ENCODE measurements at regions not wholly inside any gene's neighbourhood (a gene's known extent, or its start where the extent isn't known, plus 50 kb on each side); places are given as distances from the start of the nearest gene placed in this dataset.
"Not testable (repeated sequence)": the region's sequence is repeated elsewhere in the genome, so short reads cannot be mapped to it uniquely, and the experiment has no call there.

DNA sequence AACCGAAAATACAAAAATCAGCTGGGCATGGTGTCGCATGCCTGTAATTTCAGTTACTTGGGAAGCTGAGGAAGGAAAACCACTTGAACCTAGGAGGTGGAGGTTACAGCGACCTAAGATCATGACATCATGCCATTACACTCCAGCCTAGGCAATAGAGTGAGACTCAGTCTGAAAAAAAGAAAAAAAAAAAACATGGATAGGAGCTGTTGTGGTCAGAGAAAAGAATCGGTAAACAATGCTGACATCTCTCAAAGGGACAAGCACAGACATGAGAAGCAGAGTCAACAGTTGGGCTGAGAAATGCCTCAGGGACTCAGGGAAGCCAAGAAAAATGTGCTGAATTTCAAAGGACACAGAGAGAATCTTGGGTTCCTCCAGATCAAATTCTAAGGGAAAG is 236.9 kb upstream of the USP9Y start:
- DNase-seq: no peak

DNA sequence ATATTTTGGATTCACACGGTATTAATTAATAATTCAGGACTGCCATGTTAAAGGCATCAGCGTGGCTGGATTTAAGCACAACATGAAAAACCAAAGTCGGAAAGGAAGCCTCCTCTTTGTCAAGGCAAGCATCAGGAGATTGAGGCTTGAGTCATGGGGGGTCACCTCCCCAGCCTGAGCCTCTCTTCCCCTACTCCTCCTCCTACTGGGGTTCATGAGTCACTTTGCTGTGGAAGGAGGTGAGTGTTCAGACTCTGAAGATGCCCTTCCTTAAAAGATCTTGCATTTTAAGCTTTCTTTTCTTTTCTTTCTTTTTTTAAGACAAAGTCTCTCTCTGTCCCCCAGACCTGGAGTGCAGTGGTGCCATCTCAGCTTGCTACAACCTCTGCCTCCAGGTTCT is 235.3 kb upstream of the USP9Y start:
- DNase-seq: no peak

DNA sequence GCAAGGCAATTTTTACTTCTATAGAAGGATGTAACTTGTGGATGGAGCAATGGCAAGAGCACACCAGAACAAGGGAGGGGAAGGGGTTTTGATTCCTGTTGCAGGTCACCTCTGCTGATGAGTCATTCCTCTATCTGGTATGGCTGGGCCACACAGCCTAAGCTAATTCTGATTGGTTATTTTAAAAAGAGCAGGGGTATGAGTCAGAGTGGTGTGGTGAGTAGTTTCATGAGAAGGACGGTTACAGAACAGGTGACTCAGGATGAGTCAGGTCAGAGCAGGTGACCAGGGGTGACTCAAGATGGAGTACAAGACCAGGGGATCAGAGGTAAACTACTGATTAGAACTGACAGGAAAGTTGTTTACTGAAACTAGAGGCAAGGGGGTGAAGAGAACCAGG is 231.9 kb upstream of the USP9Y start:
- DNase-seq: no peak

DNA sequence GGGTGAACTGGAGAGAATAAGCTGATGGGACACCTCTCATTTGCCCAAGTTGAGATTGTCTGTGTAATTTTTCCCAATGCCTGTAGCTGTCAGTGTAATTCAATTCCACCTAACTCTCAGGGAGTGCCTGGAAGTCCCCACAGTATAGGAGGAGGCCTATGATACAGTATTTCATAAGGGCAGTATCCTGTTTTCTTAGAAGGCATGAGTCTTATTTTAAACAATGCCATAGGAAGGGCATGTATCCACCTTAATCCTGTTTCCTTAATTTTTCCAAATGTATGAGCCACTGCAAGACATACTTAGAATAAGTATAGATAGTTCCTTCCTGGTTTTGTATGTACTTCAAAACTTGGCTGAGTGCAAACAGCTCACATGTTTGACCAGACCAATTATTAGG is 226.6 kb upstream of the USP9Y start:
- no peak for DNase-seq

DNA sequence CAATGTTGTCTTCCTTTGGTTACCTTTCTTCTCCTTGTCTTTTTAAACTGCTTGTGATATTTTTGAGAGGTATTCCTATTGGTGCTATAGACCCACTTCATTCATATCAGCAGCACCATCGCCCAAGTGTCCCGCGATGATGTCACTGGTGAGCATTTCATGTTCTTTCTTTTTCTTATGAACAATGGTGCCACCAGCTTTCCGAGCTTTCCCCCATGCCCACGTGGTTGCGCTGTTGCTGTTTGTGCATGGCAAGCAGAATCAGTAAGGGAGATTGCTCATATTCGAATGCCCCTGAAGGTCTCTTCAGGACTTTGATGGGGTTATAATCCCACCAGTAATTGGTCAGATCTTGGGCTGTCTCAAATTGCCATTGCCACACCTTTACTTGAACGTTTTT is 221.6 kb upstream of the USP9Y start:
- DNase-seq: peak; percentile 0

DNA sequence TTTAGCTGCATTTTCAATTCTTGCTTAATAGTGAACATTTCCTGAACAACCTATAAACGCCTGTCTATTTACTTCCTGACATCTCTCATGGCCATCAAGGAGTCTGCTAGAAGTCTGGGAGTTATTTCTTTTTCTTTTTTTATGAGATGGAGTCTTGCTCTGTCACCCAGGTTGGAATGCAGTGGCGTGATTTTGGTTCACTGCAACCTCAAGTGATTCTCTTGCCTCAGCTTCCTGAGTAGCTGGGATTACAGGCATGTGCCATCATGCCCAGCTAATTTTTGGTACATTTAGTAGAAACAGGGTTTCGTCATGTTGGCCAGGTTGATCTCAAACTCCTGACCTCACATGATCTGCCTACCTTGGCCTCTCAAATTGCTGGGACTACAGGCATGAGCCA is 217.6 kb upstream of the USP9Y start:
- no peak for DNase-seq

DNA sequence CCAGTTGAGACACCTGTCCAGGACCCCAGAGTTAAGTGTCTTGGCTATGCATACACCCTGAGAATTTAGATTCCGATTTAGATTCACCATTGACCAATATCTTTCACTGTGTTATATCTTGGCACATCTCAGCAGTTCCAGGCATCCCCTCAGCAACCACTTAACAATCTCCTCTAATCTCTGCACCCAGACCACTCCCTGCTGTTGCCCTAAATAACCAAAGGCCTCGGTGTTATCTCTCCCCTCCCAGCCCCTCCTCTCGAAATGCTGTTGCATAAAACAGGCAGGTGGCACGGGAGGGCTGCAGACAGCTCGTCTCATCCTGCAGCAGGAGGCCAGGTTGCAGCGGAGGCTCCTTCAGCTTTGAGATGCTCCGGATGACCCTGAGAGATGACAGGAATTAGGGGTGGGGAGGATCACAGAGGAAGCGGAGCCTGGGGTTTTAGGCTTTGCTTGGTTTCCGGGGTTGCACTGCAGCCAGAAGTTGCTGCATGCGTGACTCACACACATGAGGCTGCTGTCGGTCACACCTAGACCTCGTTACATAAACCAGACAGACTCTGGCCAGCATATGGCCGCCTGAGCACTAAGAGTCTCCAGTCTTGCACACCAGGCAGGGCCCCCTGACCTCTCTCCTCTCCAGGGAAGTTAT is 210.3 kb upstream of the USP9Y start:
- no peak for DNase-seq

DNA sequence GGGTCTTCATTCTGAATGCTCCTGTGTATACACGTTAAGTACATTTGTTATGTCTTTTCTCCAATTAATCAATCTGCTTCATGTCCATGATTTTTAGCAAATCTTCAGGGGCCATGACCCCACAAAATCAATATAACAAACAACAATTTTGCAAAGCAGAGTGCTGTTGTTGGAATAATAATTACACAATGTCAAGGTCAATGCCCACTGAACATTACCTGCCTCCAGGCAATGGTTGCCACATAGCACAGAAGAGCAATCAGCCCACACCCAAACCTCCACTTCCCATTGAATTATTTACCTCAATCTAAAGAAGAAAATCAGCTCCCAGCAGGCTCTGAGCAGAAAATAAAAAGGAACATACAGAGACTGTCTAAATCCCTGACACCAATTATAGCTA is 208.8 kb upstream of the USP9Y start:
- no peak for DNase-seq

DNA sequence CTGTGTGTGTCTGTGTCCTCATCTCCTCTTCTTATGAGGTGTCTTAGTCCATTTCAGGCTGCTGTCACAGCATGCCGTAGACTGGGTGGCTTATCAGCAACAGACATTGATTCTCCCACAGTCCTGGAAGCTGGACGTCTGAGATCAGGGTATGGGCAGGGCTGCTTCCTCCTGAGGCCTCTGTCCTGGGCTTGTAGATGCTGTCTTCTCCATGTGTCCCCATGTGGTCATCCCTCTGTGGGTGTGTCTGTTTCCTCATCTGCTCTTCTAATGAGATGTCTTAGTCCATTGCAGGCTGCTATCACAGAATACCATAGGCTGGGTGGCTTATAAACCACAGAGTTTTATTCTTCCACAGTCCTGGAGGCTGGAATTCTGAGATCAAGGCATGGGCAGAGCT is 205.0 kb upstream of the USP9Y start:
- no peak for DNase-seq

DNA sequence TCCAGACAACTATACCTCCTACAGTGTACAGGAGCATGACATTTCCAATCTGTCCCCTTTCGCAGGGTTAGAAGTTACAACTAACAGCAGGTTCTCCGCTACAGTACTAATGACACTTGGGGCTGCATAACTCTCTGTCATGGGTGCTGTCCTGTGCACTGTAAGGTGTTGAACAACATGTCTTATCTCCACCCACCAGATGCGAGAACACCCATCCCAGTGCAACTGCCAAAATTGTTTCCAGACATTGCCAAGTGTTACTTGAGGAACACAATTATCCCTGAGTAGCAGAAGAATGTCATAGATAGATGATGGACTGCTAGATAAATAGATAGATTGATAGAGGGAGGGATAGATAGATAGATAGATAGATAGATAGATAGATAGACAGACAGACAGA is 200.9 kb upstream of the USP9Y start:
- no peak for DNase-seq

DNA sequence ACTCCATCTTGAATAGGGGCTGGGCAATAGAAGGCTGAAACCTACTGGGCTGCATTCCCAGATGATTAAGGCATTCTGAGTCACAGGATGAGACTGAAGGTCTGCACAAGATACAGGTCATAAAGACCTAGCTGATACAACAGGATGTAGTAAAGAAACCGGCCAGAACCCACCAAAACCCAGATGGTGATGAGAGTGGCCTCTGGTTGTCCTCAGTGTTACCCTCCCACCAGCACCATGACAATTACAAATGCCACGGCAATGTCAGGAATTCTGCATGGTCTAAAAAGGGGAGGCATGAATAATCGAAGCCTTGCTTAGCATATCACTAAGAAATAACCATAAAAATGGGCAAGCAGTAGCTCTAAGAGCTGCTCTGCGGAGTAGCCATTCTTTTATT is 197.0 kb upstream of the USP9Y start:
- not testable (repeated sequence) for DNase-seq

DNA sequence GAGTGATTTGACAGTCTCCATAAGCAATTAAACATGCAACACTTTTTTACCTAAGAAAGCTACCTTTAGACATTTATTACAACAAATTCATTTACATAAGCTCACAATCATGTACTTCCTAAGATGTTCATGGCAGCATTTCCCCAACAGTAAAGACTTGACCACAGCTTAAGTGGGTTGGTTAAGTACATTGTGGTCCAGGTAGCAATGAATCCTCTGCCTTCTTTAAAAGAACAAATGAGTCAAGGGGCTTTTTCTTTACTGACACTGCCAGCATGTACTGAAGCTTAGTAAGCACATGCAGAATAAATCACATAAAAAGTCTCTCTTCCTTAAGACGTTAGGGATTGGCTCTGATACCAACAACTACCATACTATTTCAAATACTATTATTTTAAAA is 183.7 kb upstream of the USP9Y start:
- DNase-seq: no peak

DNA sequence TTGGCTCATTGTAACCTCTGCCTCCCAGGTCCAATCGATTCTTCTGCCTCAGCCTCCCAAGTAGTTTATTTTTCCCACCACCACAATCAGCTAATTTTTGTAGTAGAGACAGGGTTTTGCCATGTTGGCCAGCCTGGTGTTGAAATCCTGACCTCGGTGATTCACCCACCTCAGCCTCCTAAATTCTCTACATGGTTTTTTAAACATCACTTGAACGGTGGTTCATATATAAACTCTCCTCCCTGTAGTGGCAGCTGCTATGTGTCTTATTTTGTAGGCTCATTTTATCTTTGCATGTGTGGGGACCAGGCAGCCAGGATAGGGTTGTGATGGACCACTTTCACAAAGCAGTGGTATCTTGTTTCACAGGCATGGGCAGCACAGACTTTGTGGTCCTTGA is 175.8 kb upstream of the USP9Y start:
- no peak for DNase-seq

DNA sequence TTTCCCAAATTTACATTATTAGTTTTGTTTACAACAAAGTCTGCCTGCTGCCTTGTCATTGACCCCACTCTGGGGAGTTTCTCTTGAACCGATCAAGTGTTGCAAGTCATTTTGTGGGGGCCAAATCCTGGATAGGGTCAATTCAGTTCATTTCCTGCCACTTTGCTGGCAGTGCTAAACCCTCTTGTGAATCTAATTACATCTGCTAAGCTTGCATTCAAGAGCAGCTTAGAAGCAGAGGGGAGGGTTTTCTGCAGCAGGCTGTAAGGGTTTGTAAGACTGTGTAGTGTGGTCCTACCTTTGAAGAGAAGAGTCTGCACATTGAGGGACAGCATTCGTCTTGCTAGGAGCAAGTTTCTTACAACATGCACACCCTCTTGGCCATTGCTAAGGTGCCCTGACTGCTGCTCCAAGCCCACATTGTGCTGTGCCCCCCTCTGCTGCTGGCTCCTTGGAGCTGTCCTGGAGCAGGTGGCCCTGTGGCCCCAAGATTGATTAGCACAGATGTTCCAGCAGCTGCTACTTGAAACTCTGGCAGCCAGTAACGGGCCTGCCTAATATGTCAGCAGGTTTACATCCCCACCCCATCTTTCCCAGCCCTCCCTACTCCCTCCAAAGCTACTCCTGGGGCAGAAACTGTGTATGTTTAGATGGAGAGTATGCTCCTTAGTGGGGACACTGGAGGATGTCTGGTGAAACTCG is 174.5 kb upstream of the USP9Y start:
- DNase-seq: peak; percentile 9

DNA sequence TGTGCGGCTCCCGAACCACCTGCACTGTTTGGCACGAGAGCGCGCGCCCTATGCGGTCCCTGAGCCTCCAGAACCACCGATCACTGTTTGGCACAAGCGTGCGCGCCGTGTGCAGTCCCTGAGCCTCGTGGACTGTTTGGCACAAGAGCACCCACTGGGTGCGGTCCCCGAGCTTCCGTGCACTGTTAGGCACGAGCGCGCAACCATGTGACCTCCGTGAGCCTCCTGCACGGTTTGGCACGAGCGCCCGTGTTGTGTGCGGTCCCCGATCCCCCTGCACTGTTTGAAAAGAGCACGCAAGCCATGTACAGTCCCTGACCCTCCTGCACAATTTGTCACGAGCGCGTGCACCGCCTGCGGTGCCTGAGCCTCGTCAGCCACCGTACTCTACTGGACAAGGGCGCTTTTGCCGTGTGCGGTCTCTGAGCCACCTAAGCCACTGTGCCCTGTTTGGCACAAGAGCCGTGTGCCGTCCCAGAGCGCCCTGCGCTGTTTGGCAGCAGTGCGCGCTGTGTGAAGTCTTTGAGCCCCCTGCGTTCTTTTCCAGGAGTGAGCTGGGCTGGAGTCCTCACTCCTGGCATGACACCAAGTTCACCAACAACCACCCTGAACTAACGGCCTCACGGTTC is 163.7 kb upstream of the USP9Y start:
- no peak for DNase-seq

DNA sequence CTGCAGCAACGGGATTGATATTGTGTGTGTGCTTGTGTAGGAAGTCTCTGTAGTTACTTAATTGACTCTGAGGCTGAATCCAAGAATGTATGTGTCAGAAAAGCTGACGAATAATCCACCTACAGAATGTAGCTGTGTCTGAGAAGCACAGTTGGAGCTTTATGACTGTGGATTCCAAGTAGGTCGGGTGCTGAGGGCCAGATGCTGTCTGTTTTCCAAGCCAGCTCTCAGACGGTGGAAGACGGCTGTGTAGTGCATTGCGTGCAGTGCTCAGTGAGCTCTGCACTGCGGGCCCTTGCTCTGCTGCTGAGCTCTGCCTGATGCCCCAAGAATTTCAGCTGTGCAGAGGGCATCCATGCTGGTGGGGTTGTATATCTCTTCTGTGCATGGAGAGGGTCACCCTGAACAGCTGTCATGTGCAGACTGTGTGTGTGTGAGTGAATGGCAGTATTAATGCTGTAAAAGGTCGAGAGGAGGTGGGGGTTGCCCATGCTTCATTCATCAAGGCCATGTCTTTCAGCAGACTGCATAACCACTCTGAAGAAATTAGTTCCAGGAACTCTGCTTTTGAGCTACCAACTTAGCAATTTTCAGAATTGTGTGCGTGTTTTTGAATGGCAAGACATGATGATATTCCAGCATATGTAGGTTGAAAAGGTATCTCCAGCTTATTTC is 154.1 kb upstream of the USP9Y start:
- DNase-seq: no peak

DNA sequence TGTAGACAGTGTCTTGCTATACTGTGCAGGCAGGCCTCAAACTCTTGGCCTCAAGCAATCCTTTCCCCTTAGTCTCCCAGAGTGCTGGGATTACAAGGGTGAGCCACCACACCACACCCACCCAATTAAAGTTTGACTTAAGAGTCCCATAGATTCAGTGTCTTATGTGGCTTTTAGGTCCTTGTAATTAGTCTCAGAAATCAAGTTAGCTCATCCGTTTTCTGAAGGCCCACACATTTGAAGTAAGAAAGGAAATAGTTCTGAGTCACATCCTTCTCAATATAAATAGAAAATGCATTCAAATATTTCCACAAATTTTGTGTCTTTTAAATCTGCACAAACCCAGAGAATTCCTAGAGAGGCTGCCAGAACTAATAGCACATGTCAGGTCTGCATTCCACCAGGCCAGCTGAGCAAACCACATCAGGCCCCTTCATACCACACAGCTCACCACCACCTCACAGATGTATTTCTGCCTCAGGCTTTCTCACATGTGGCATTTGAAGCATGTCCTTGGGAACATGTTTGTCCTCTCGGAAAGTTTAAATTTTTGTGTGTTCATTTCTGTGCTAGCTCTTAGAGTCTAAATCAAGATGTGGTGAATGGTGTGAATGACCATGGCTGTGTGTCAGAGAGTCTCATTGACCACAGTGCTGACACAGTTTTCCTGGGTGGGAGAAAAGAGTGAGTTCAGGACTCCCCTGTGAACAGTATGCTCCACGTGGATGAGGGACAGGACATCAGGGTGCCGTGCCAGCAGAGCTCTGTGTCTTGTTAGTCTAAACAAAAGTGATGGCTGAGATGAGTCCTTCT is 148.4 kb upstream of the USP9Y start:
- DNase-seq: peak; percentile 3

DNA sequence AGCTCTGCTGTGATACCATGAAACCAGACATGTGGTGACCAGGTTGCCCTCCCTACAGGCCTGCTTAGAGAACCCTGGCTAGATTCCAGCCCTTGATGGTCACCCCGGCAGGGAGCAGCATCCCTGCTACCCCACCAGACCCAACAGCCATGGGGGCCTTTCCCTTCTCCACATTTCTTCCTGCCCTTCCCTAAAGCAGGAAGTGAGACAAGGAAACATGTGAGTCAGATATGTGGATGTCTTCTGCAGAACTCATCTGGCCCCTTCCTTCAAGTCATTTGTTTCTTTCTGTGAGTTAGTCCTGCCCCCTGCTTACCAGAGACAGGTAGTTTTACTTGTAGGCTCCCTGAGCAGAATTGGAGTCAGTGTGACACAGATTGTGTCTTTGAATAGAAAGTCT is 147.1 kb upstream of the USP9Y start:
- no peak for DNase-seq

DNA sequence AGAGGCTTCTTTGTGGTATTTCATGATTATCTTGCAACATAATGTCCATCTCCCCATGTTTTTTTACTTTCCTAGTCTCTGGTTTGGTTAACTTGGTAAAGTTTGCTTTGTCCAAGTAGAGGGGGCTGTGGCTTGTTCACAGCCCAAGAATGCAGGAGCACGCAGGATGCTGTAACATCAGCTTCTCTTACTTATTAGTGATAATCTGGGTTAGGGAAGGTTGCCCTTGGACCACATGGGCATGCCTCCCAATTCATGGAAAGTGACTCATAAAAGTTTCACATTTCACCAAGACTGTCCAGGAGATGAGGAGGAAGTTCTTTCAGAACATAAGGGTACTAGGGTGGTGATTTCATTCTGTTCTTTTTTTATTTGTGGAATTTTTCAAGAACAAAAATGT is 146.0 kb upstream of the USP9Y start:
- DNase-seq: no peak

DNA sequence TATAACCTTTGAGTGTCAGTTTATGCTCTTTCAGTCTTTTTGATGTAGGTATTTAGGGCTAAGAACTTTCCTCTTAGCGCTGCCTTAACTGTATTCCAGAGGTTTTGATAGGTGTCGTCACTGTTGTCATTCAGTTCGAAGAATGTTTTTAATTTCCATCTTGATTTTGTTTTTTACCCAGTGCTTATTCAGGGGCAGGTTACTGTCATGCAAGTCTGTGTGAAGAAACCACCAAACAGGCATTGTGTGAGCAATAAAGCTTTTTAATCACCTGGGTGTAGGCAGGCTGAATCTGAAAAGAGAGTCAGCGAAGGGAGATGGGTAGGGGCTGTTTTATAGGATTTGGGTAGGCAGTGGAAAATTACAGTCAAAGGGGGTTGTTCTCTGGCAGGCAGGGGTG is 142.0 kb upstream of the USP9Y start:
- no peak for DNase-seq

DNA sequence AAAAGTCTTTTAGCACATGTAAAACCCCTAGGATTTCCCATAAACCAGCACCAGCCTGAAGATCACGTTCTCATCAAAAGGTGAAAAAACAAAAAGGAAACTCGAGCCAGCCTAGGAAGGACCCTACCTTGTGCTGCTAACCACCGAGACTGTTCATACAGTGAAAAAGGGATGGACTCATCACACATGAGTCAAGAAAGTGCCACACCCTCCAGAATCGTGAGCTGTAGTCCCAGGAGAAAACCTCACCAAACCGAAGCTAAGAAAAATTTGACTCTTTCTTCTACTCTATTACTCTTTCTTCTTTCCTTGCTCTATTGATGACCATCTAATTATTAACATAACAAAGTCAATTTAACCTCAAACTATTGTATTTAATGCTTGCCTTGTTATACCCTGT is 124.8 kb upstream of the USP9Y start:
- DNase-seq: no peak

DNA sequence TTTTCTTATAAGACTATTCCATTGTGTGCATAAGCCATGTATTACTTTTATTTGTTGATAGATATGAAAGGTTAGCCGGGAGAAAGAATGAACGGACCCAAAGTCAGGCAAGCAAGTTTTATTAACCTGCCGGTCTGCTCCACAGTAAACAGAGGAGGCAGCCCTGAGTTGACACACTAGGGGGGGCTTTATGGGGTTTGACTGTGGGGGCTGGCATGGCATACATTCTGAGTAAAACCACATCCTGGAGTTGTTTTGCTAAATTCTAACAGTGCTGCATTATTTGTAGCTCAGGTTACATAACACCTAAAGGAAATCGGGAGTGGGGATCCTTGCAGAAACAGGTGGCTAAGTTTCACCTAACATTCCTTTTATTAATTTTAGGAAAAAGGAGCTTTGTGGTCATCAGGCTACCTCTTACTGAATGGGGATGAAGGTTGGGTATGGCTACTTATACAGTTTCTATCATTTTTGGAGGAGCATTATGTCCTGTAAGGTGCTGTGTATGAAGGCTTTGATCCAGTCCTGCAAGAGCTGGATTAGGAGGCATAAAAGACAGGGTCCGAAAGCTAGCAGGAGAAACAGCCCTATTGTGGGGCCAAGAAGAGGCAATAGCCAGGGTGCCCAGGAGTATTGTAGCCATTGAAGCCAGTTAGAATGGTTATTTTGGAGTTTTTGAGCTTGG is 107.4 kb upstream of the USP9Y start:
- no peak for DNase-seq

DNA sequence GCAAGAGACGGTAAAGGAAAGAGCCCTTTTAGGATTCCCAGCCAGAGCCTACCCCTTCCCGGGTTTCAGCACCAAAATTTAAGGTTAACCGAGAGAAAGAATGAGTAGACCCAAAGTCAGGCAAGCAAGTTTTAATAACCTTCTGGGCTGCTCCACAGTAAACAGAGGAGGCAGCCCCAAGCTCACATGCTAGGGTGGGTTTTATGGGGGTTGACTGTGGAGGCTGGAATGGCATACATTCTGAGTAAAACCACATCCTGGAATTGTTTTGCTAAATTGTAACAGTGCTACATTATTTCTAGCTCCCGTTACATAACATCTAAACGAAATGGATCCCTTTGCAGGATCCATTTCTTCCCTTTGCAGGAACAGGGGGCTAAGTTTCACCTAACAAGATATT is 102.2 kb upstream of the USP9Y start:
- DNase-seq: no peak

Measured in eye (tissue), 1 donor.